DOHH2 (cell line): ENCODE measurements at regions not wholly inside any gene's neighbourhood (a gene's known extent, or its start where the extent isn't known, plus 50 kb on each side); places are given as distances from the start of the nearest gene placed in this dataset.

Experiments used
- H3F3A ChIP-seq: fragments of 200-600 bp; sonication (generic), shearing (Covaris generic); 2 replicates; pipeline ENCODE4 v1.6.0; 2016; ENCODE audit warnings: antibody characterized with exemption, mild to moderate bottlenecking; ENCODE audit not compliant: control insufficient read depth, insufficient read depth
- H3K27ac ChIP-seq: fragments of 200-600 bp; sonication (generic); 2 replicates; pipeline ENCODE4 v1.5.1; 2014; ENCODE audit warnings: low read depth, mild to moderate bottlenecking, low read length, moderate library complexity
- H3K27me3 ChIP-seq: fragments of 200-600 bp; sonication (generic); 2 replicates; pipeline ENCODE4 v1.6.1; 2014; ENCODE audit warnings: mild to moderate bottlenecking, low read length, mixed read lengths; ENCODE audit not compliant: control insufficient read depth
- H3K36me3 ChIP-seq: fragments of 200-600 bp; sonication (generic); 2 replicates; pipeline ENCODE4 v1.6.1; 2014; ENCODE audit warnings: mild to moderate bottlenecking, low read length, moderate library complexity, mixed read lengths; ENCODE audit not compliant: control insufficient read depth
- H3K4me1 ChIP-seq: fragments of 200-600 bp; sonication (generic); 2 replicates; pipeline ENCODE4 v1.6.1; 2014; ENCODE audit warnings: mild to moderate bottlenecking, low read length, mixed read lengths; ENCODE audit not compliant: control insufficient read depth
- H3K4me2 ChIP-seq: fragments of 200-600 bp; sonication (generic); 2 replicates; pipeline ENCODE4 v1.6.0; 2014; ENCODE audit warnings: mild to moderate bottlenecking, low read length, moderate library complexity
- H3K4me3 ChIP-seq: fragments of 200-600 bp; sonication (generic); 2 replicates; pipeline ENCODE4 v1.5.1; 2014; ENCODE audit warnings: mild to moderate bottlenecking, low read length, mixed read lengths
- H3K79me2 ChIP-seq: fragments of 200-600 bp; sonication (generic); 2 replicates; pipeline ENCODE4 v1.6.1; 2014; ENCODE audit warnings: mild to moderate bottlenecking, low read length, mixed read lengths; ENCODE audit not compliant: control insufficient read depth
- H3K9me2 ChIP-seq: fragments of 200-600 bp; sonication (generic); replicated peaks from 2 replicates; pipeline ENCODE4 v1.6.1; 2014; ENCODE audit warnings: mild to moderate bottlenecking, low read length, mixed read lengths; ENCODE audit not compliant: control insufficient read depth
- H3K9me3 ChIP-seq: fragments of 200-600 bp; sonication (generic); 2 replicates; pipeline ENCODE4 v1.6.1; 2014; ENCODE audit warnings: antibody characterized with exemption, low read length, mixed read lengths; ENCODE audit not compliant: control insufficient read depth, insufficient read depth
- H4K20me1 ChIP-seq: fragments of 200-600 bp; sonication (generic); 2 replicates; pipeline ENCODE4 v1.6.0; 2014; ENCODE audit warnings: low read depth, mild to moderate bottlenecking, antibody characterized with exemption, low read length, moderate library complexity; ENCODE audit not compliant: control insufficient read depth, insufficient read depth
- CTCF ChIP-seq: fragments of 200-600 bp; sonication (generic); IDR thresholded peaks from one replicate; pipeline ENCODE4 v1.5.1; 2014; ENCODE audit warnings: antibody characterized with exemption, mild to moderate bottlenecking, low read depth, low read length; ENCODE audit not compliant: poor library complexity, severe bottlenecking
- EZH2phosphoT487 ChIP-seq: fragments of 200-600 bp; sonication (generic); IDR thresholded peaks from 2 replicates; pipeline ENCODE4 v1.6.1; 2017; ENCODE audit warnings: borderline replicate concordance, mild to moderate bottlenecking, antibody characterized with exemption, low read length, moderate library complexity, mixed read lengths

GRCh38 chr3:104066658-104067057 lies 1300.1 kb upstream of the ALCAM start:
- Histone ChIP-seq H3K4me1 (no peaks in the 10 kb centered on the region), H3K27me3 (no peaks in the 10 kb centered on the region), H3K9me3 (no peaks in the 10 kb centered on the region), H3K79me2 (no peaks in the 10 kb centered on the region), H3K4me2 (no peak overlapping the region), H3F3A (no peaks in the 10 kb centered on the region), H3K9me2 (no peaks in the 10 kb centered on the region), H4K20me1 (no peaks in the 10 kb centered on the region), H3K4me3 (no peak overlapping the region), H3K36me3 (no peaks in the 10 kb centered on the region), H3K27ac (no peak overlapping the region)
- TF ChIP-seq EZH2phosphoT487 (no peak), CTCF (no peak)

GRCh38 chr3:104069114-104069513 lies 1297.6 kb upstream of the ALCAM start:
- Histone ChIP-seq H3K27ac (no peak overlapping the region), H3F3A (no peaks in the 10 kb centered on the region), H3K27me3 (no peaks in the 10 kb centered on the region), H3K4me2 (no peak overlapping the region), H3K4me3 (no peak overlapping the region), H3K9me2 (no peaks in the 10 kb centered on the region), H3K79me2 (no peaks in the 10 kb centered on the region), H3K4me1 (no peaks in the 10 kb centered on the region), H3K9me3 (no peaks in the 10 kb centered on the region), H4K20me1 (no peaks in the 10 kb centered on the region), H3K36me3 (no peaks in the 10 kb centered on the region)
- TF ChIP-seq CTCF, result no peak
- no peak for TF ChIP-seq EZH2phosphoT487

- H3K4me2 ChIP-seq, result no peak overlapping the region
- H4K20me1 ChIP-seq, result no peaks in the 10 kb centered on the region
- H3K9me2 ChIP-seq, result no peaks in the 10 kb centered on the region
- no peaks in the 10 kb centered on the region for H3K4me1 ChIP-seq
- TF ChIP-seq CTCF (no peak), EZH2phosphoT487 (no peak)
- H3F3A ChIP-seq, result no peaks in the 10 kb centered on the region
- no peaks in the 10 kb centered on the region for H3K27me3 ChIP-seq
- no peak overlapping the region for H3K4me3 ChIP-seq
- H3K27ac ChIP-seq, result no peak overlapping the region
- H3K36me3 ChIP-seq, result no peaks in the 10 kb centered on the region
- H3K9me3 ChIP-seq, result no peaks in the 10 kb centered on the region
- no peaks in the 10 kb centered on the region for H3K79me2 ChIP-seq
These were observed 1295.8 kb upstream of the ALCAM start for GRCh38 chr3:104070906-104071305.
